M059J (cell line): ENCODE measurements at regions not wholly inside any gene's neighbourhood (a gene's known extent, or its start where the extent isn't known, plus 50 kb on each side); places are given as distances from the start of the nearest gene placed in this dataset.
A peak's percentile ranks its signal among the peaks of the same experiment; 100 is the strongest.

ENCODE experiments used
- DNase-seq: peaks from one replicate; pipeline ENCODE4 v3.0.0-alpha.2; 2012; ENCODE audit warnings: low read depth

DNA sequence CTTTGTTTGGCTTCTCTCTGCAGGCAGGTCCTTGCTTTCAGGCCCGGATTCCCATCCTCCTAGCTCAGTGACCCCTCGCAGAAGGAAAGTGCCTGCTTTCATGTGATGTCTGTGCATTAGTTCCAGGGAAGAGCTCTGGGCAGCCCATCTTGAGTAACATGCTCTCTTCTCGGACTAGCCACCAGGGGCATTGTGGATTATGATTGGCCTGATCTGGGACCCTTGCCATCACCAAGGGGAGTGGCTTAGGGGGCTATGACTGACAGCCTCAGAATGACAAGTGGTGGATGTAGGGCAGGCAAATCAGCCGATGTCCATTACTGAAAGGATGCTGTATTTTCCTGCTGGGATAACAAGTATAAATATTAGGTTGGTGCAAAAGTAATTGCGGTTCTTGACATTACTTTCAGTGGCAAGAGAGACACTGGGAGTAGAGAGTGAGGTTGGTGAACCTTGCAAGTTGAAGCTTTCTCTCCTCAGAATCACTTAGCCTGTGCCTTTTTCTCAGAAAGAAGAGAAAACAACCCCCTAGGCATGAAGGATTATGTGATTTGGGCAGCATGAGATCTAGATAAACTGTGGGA, 71.5 kb upstream of the MPHOSPH6 start:
- no peak for DNase-seq

DNA sequence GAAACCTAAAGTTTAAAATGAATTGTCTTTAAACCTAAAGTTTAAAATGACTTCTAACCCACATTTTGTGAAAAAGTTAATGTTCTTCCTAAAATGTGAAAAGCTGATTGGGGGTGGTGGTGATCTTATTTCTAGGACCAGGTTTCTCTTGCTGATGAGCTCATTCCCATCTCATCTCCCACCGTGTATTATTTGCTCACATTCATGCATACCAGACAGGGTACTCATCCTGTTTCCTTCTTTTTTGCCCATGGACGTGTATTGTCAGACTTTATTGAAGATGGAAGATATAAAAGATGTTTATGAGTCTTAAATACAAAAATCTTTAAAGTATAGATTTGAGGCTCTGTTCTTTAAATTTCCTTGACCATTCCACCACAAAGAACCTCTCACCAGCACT, 70.1 kb upstream of the MPHOSPH6 start:
- peak; percentile 23 for DNase-seq

DNA sequence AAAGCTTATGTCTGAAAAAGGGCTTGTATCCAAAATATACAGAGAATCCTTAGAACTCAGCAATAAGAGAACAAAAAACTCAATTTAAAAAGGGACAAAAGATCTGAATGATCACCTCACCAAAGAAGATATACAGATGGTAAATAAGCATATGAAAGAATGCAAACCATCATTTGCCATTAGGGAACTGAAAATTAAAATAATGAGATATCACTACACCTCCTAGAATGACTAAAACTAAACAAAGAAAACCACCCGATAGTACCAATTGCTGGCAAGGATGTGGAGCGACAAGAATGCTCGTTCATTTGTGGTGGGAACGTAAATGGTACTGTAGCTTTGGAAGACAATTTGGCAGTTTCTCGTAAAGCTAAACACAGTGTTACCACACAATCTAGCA, 66.9 kb upstream of the MPHOSPH6 start:
- DNase-seq, result no peak

DNA sequence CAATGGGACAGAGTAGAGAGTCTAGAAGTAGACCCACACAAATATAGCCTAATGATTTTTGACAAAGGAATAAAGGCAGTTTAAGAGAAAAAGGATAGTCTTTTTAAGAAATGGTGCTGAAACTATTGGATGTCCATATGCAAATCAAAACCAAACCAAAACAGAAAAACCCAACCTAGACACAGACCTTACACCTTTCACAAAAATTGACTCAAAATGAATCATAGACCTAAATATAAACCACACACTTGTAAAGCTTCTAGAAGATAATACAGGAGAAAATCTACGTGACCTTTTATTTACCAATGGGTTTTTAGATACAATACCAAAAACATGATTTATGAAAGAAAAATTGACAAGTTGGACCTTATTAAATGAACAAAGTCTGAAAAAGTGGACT, 66.4 kb upstream of the MPHOSPH6 start:
- no peak for DNase-seq

DNA sequence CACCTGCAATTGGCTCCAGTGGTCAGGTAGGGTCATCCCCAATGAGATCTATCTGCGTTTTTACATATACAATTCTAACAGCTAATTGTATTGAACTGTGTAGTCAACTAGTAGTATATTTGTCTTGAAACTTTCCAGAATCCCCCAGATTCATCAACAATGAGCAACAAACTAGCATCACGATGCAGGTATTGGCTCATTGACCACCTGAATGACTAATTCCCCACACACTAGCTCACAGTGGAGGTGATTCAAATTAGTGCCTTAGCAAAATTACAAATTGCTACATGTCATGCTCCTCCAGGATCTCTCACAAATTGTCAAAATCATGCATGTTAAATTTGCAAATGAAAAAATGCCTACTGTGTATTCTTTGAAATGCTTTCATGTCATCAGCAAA, 62.8 kb upstream of the MPHOSPH6 start:
- DNase-seq, result no peak

DNA sequence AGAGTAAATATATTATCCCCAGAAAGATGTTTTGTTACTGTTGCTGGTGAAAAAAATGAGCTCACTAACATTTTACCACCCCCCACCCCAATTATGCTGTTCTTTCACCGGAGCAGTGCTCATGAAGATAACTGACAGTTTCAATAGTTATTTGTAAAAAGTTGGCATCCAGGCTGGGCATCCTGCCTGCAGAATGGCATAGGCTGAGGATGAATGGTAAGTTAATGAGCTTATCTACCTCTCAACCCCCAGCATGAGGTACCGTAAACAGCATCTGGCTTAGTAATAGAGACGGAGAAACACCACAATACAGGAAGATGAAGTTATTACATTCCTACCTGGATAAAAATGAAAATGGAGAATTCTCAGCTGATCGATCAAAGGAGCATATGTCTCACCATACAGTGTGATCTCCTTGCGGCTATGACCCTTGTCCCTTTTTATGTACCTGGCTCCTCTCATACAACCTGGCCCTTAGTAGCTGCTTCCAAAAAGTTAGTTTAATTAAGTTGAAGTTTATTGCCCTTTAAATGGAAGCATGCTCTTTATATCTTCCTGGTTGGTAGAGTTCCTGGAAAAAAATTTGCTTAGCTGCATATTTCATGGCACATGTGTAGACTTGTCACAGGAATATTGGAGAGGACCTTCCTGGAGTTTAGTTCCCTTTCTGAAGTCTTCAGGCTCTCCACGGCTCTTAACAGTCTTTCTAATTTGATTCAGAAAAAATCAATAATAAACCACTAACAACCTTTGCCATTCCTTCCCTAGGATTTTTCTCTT, 61.2 kb upstream of the MPHOSPH6 start:
- no peak for DNase-seq

DNA sequence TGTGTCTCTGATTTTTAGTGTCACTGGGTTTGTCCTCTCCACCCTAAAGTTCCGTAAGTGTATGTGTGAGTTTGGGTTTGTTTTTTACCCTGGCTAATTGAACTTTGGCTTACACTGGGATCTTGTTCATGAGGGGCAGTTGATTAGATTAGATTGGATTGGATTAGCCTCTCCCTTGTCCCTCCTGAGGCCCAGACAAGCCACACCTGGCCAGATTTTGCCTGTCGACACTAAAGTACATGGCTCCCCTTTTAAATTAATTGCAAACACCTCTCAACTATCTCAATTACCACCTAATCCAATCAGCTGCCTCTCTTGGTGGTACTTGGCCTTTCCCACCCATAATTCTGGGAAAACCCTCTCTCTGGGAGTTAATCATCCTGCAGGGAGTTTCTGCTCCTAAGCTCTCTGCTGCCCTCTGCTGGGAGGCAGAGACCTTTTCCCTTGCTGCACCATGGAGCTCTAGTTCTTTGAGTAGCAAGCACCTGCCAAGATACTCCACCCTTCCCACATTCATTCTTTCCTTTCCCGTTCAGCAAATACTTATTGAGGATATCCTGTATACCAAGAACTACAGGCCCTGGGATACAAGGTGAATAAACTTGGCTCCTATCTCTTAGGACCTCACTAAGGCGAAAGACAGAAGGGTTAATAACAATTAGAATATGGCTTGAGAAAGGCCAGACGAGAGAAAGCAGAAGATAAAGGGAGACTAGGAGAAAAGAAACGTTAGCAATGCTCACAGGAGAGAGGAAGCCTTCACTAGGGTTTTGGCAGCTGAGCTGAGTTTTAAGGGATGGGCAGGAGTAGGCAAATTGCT, 60.0 kb upstream of the MPHOSPH6 start:
- DNase-seq, result peak; percentile 69

DNA sequence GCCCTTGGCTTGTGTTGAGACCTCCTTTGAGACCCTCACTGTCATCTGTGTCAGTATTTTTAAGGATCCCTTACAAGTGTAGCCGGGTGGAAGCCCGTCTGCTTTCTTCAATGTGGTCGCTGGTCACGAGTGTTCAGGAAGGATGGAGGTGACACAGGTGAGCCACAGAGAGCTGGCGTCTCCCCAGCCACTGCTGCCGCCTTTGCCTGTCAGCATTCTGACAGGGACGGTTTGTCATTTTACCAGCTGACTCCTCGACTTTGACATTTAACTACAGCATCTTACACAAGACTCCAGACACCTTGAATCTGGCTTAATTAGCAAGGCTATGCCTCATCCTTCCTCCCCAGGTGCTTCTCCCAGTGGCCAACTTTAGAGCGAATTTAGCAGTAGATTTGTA, 56.3 kb upstream of the MPHOSPH6 start:
- no peak for DNase-seq

DNA sequence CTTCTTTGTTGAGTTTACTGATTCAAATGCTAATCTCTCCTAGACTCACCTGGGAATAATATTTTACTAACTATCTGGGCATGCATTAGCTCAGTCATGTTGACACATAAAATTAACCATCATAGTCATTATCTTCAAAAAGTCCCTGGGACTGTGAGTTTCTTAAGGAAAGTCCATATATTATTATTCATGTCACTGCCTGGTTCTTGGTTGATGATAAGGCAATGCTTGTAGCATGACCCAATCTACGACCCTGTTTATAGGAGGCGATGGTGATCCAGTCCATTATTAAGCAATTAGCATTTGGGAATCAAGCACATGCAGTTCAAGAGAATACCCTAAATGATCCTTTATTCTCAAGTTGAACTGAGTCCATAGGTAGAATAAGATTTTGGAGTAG, 54.8 kb upstream of the MPHOSPH6 start:
- no peak for DNase-seq

DNA sequence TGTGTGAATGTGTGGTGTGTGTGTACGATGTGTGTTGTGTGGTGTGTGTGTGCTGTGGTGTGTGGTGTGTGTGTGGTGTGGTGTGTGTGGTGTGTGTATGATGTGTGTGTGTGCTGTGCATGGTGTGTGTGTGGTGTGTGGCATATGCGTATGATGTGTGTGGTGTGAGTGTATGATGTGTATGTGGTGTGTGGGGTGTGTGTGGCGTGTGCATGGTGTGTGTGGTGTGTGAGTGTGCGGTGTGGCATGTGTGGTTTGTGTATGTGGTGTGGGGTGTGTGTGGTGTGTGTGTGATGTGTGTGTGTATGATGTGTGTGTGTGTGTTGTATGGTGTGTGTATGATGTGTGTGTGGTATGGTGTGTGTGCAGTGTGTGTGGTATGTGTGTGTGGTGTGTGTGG, 50.5 kb upstream of the MPHOSPH6 start:
- DNase-seq, result no peak
